SK-N-SH treated with all-trans-retinoic acid at 6 μM for 48 hours (cell line): ENCODE measurements at regions not wholly inside any gene's neighbourhood (a gene's known extent, or its start where the extent isn't known, plus 50 kb on each side); places are given as distances from the start of the nearest gene placed in this dataset.
"Not testable (repeated sequence)": the region's sequence is repeated elsewhere in the genome, so short reads cannot be mapped to it uniquely, and the experiment has no call there.

ENCODE experiments used
- PPARA ChIP-seq: fragments of 250-450 bp; sonication (Bioruptor Pico); IDR thresholded peaks from 2 replicates; pipeline ENCODE4 v1.5.0; 2020; ENCODE audit warnings: mild to moderate bottlenecking, borderline replicate concordance
- TF ChIP-seq, protein P1 (sequence below): fragments of 250-450 bp; sonication (Bioruptor Pico); IDR thresholded peaks from 2 replicates; pipeline ENCODE4 v1.5.1; 2021; ENCODE audit warnings: mild to moderate bottlenecking, moderate library complexity
- TF ChIP-seq, protein P2 (sequence below): fragments of 250-450 bp; sonication (Bioruptor Pico); IDR thresholded peaks from 2 replicates; pipeline ENCODE4 v1.8.0; 2020; ENCODE audit warnings: mild to moderate bottlenecking, moderate library complexity, borderline replicate concordance
- TF ChIP-seq, protein P3 (sequence below): fragments of 250-450 bp; sonication (Bioruptor Pico); IDR thresholded peaks from 2 replicates; pipeline ENCODE4 v1.5.1; 2020; ENCODE audit warnings: low read depth, mild to moderate bottlenecking, moderate library complexity

DNA sequence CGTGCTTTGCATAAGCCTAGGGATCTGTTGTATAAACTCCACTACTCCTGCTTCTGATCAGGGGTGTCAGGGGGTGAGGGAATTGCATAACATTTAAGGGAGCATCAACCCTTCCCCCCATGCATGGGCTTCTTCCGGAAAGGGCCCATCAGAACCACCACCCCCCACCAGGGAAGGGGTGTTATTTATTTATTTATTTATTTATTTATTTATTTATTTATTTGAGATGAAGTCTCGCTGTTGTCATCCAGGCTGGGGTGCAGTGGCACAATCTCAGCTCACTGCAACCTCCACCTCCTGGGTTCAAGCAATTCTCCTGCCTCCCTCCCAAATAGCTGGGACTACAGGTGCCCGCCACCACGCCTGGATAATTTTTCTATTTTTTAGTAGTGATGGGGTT lies 355.2 kb downstream of the ANKRD30A start:
- TF ChIP-seq, protein P1, sequence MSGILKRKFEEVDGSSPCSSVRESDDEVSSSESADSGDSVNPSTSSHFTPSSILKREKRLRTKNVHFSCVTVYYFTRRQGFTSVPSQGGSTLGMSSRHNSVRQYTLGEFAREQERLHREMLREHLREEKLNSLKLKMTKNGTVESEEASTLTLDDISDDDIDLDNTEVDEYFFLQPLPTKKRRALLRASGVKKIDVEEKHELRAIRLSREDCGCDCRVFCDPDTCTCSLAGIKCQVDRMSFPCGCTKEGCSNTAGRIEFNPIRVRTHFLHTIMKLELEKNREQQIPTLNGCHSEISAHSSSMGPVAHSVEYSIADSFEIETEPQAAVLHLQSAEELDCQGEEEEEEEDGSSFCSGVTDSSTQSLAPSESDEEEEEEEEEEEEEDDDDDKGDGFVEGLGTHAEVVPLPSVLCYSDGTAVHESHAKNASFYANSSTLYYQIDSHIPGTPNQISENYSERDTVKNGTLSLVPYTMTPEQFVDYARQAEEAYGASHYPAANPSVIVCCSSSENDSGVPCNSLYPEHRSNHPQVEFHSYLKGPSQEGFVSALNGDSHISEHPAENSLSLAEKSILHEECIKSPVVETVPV = not testable (repeated sequence)
- TF ChIP-seq, protein P2, sequence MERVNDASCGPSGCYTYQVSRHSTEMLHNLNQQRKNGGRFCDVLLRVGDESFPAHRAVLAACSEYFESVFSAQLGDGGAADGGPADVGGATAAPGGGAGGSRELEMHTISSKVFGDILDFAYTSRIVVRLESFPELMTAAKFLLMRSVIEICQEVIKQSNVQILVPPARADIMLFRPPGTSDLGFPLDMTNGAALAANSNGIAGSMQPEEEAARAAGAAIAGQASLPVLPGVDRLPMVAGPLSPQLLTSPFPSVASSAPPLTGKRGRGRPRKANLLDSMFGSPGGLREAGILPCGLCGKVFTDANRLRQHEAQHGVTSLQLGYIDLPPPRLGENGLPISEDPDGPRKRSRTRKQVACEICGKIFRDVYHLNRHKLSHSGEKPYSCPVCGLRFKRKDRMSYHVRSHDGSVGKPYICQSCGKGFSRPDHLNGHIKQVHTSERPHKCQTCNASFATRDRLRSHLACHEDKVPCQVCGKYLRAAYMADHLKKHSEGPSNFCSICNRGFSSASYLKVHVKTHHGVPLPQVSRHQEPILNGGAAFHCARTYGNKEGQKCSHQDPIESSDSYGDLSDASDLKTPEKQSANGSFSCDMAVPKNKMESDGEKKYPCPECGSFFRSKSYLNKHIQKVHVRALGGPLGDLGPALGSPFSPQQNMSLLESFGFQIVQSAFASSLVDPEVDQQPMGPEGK = not testable (repeated sequence)
- TF ChIP-seq PPARA = not testable (repeated sequence)
- TF ChIP-seq, protein P3, sequence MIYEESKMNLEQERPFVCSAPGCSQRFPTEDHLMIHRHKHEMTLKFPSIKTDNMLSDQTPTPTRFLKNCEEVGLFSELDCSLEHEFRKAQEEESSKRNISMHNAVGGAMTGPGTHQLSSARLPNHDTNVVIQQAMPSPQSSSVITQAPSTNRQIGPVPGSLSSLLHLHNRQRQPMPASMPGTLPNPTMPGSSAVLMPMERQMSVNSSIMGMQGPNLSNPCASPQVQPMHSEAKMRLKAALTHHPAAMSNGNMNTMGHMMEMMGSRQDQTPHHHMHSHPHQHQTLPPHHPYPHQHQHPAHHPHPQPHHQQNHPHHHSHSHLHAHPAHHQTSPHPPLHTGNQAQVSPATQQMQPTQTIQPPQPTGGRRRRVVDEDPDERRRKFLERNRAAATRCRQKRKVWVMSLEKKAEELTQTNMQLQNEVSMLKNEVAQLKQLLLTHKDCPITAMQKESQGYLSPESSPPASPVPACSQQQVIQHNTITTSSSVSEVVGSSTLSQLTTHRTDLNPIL (CRISPR knock-in tag) = not testable (repeated sequence)
